Stimulated activated CD4-positive, alpha-beta T cell treated with anti-CD3 and anti-CD28 coated beads, TNF-alpha, amount 100 ng/mL, for 1 hour (primary cell): ENCODE measurements at regions not wholly inside any gene's neighbourhood (a gene's known extent, or its start where the extent isn't known, plus 50 kb on each side); places are given as distances from the start of the nearest gene placed in this dataset.

Experiments
- DNase-seq, 3 donors: peaks; one replicate each; pipeline ENCODE4 v3.0.0-alpha.2; 2020; ENCODE audit warnings: low read depth in 3 of 3, low spot score in 1 of 3

DNA sequence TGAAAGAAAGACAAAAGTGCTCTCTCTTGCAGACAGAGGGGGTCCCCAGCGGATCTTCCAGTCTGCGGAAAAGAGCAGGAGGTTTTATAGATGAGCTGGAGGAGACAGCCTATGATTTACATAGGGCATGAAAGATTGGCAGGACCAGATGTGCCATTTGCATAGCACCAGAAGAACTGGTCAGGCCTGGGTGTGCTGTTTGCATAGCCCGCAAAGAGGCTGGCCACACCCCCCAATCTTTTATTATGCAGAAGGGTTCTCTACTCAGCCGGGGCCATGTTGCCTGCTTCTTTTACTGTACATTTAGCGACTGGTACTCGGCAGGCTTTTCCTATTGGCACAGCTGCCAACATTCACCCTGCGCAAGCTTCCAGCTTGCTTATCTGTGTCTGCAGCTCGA is 317.6 kb downstream of the GALR1 start:
- no peak for DNase-seq

DNA sequence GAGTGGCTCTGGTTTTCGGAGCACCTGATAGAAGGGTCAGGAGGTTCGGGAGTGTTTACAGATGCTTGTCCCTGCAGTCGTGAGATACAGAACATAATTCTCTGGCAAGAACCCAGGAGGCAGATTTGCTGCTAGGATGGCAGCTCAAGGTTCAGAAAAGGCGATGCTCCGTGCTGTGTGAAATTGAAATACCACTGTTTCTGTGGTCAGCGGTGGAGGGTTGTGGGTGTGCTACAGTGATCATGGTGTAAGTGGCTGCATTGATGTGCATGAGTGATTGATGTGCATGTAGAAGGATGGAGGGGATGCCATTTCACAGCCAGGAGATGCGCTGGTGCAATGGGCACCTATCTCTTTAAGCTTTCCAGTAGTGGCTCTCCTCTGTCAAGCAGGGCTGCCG is 322.1 kb downstream of the GALR1 start:
- no peak for DNase-seq

DNA sequence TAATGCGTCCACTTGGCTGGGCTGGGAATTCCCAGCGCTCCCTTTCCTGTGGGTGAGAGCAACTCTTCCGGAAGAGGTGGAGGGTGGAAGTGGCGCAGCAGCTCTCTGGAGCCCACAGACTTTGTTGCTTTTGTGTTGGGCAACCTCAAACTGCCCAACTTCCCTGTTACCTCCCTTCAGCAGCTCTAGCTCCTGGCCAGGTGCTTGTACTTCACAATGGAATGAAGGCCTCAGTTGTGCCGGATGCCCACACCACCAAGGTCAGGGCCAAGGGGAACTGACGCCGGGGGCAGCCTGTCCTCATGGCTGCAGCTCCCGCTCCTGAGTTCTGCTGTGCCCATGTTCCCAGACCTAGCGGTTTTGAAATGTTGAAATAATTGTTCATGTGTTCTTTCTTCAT is 322.9 kb downstream of the GALR1 start:
- DNase-seq, result no peak

DNA sequence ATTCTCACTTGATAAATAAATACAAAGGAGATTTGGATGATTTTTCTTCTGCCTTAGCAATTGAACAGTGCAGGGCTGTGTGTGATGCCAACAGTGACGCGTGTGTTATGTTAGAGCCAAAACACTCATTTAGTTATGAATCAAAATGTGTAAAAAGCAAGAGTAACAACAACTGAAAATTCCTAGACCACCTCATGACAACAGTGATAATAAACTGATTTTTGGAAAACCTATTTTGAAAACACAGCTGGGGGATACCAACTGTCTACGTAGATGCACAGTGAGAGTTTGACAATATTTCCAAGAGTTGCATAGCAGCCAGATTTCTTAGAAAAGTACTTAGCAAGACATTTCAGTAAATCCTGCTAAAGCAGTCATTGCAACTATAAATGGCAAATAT is 323.9 kb downstream of the GALR1 start:
- no peak for DNase-seq

DNA sequence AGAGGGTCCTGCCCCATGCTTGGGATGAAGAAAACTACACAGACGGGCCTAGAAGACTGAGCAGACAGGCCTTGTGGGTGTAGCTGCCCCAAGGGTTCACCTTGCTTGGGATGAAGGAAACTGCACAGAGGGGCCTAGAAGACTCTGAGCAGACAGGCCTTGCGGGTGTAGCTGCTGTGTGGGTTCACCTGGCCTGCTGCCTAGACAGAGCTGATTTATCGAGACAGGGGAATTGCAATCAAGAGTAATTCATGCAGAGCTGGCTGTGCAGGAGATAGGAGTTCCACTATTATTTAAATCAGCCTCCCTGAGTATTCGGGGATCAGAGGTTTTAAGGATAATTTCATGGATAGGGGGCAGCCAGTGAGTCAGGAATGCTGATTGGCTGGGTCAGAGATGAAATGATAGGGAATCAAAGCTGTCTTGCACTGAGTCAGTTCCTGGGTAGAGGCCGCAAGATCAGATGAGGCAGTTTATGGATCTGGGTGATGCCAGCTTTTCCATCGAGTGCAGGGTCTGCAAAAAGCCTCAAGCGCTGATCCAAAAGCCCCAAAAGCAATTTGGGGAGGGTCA is 341.4 kb downstream of the GALR1 start:
- no peak for DNase-seq

DNA sequence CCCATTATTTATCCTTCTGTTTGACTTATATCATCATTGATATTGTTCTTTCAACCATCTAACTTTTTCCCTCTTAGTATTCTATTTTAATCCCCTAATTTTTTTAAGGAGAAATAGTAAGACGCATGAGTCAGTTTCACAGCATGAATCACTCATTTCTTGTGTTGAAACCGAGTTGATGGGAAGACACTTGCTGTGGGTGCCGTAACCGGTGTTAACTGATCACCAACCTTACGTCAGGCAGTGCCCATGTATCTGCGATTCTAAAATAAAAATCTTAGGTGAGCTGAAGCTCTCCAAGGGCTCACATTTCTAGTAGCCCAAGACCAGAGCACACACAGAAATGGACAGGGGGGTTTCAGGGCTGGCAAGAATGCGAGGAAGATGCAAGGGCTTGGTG is 348.1 kb downstream of the GALR1 start:
- DNase-seq, result no peak

DNA sequence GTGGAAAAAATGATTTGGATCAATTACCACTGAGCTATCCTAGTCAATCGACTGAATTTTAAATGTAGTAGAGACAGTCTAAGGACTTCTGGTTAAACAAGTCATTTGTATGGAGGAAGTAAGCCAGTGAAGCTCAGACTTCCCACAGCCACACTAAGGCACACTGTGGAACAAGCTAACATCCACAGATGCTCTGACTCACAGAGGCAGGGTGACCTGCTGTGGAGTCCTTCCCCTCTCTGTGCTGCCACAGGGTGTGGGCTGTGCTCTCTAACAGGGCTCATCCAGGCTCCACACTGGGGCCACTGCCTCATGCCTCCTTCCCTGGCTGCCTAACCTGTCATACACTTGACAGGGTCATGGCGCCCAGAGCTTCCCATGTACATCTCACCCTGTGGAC is 351.0 kb downstream of the GALR1 start:
- DNase-seq, result no peak

DNA sequence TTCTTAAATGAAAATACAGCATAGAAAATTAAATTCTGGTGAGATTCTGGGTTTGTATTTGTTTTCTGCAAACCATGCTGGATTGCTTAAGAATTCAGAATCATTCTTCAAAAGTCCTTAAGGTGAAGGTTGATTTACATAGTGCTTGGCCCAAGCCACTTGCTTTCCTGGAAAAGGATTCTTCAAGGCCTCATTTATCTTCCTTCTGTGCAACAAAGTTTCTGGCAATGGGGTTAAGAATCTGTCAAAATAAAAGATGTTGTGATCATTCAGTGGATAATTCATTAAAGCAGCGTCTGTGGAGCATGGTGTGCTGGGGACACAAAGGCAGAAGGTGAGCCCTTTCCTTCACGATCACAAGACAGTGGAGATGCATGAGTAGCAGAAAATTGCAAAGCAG is 351.9 kb downstream of the GALR1 start:
- no peak for DNase-seq

DNA sequence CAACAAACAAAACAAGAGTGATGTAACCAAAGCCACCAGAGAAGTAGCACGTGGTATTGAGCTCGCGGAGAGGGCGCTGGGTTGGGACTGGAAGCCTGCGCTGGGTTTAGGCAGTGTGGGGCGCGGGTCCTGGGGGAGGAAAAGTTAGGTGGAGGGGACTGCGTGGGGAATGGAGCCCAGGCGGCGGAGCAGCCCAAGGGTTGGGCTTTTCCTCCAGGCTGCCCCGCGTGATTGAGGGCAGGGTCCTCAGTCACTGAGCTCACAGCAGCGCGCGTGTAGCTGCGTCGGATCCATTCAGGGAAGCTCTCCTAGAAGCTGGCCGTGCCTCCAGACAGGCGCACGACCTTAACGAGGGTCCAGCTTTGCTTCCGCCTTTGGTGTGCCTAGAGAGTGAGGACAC is 357.4 kb downstream of the GALR1 start:
- DNase-seq, result no peak

DNA sequence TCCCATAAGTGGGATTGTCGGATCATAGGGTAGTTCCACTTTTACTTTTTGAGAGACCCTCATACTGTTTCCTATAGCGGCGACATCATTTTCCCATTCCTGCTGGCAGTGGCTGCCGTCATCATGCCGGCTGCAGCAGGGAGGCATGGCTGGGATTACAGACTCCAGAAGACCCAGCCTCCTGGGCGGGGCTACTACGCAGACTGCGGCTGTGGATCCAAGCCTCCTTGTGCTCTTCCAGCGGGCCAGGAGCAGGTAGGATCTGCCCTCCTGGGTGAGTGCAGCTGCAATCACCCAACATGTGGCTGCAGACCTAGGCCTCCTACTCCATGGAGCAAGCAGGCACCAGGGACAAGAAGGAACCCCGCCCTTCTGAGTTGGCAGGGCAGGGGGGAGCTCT is 359.2 kb downstream of the GALR1 start:
- no peak for DNase-seq

DNA sequence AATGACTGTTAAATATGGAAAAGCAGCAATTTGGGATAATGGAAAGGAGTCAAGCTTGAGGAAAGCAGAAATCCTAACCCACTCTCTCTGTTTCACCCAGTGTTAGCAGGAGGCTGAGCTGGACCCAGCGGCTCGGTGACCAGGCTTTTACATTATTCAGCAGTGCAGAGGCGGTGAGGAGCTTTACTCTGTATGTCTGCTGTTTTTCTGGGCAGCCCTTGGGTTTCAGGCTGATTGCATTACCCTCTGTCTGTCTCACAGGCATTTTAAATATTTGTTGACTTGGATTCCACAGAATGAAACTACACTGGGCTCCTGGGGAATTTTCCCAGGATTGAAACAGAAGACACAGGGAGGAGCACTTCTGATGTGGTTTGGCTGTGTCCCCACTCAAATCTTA is 368.0 kb downstream of the GALR1 start:
- no peak for DNase-seq

DNA sequence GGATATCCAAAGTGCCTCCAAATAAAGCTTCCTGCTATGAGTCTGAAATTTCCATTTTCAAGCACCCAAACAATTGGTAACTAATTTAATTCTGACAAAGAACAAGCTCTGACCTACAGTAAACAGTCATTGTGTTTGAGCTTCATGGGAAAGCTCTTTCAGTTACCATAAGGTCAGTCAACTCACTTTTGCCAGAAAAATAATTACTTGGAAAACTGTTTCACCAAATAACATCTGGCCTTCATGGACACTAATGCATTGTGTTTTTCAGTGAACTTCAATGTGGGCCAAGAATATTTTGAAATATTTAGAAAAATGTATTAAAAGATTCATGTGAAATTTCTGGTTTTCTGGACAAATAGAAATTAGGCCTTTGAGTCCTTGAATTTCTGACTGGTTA is 369.9 kb downstream of the GALR1 start:
- no peak for DNase-seq

DNA sequence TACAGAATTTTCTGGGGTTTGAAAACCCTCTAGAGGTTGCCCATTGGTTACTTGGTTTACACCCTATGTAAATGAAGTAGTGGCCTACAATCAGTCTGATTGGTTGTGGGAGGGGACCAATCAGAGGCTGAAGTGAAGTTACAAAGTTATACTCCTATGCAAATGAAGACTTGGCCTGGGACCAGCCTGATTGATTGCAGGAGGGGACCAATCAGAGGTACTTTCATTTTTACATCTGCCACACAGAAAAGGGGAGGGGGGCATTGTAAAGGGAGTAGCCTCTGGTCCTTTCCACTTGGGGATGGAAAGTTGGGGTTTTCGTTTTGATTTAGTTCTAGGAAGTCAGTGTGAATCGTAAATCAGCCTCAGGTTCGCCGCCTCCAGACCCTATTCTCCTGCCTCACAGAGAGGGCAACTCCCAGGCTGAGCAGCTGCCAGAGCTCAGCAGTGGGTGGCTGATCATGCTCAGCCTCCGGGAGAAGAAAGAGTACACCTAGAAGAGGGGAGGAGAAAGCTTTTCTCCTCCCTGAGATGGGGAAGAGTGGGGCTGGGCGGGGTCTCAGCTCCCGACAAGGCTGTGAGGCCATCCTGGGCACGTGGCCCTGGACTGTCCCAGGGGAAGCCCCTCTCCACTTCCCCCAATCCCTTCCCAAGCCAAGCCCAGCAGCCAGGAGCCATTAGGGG is 372.5 kb downstream of the GALR1 start:
- DNase-seq, result no peak

DNA sequence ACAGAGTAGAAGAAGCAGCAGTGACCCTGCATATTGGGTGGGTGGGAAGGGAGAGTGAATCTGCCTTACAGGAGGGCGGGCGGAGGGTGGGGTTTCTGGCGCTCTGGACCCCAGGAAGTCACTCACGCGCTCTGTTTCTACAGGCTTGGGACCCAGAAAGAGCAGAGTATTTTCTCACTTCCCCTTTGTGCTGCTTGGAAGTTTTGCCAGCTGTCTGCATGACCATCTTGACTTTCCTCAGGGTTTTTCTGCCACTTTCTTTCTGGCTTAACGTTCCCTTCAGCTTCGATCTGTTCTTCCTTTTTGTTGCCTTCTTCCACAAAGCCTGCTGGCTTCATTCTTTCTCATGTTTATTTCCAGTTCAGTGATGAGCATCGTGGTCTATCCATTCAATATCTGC is 383.1 kb downstream of the GALR1 start:
- DNase-seq, result no peak

DNA sequence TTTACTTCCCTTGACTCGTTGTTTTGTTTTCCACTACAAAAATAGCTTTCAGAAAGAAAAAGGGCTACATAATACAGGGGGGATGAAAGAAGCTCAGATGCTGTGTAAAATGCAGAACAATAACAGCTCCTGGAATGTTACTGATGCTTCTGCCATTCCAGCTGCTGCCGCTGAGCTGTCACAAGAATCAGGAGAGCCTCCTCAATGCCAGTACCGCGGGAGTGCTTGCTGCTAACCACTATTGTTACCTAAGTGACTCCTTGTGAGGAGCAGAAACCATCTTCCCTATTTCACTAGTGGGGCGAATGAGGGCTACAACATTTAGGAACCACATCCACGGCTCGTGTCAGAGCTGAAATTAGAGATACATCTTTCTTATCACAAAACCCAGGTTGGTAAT is 384.8 kb downstream of the GALR1 start:
- no peak for DNase-seq

DNA sequence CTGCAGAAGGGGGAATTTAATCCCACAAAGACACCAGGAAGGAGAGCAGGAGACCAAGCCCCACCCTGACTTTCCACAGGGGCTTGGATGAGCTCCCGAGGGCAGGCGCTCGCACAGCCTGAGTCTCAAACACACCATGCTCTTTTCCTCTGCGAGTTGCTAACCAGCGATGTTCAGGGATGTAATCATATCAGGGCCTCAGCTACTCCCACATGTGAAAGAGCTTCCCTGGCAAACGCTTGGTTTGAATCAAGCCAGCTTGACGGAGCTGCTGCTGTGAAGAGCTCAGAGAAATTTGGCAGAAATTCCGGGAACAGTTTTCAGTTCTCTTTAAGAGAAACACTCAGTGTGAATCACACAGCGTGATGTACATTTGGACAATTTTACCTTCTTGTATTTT is 385.8 kb downstream of the GALR1 start:
- DNase-seq, result no peak

DNA sequence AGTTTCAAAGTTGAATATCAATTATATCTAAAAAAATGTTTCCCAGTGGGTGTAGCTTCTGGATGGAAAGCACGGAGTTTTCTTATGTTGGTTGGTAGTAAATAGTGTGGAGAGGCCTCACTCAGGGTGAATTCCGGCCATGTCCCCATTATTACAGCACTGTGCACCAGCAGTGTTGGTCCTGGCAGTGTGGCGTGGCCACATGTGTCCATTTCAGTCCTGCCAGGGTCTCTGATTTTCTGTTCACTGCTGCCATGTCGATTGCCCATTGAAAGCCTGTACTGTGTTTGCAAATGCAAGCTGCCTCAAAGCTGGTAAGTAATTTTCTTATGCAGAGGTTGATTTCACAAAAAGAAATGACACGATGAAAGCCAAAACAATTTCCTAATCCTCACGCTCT is 386.2 kb downstream of the GALR1 start:
- no peak for DNase-seq

DNA sequence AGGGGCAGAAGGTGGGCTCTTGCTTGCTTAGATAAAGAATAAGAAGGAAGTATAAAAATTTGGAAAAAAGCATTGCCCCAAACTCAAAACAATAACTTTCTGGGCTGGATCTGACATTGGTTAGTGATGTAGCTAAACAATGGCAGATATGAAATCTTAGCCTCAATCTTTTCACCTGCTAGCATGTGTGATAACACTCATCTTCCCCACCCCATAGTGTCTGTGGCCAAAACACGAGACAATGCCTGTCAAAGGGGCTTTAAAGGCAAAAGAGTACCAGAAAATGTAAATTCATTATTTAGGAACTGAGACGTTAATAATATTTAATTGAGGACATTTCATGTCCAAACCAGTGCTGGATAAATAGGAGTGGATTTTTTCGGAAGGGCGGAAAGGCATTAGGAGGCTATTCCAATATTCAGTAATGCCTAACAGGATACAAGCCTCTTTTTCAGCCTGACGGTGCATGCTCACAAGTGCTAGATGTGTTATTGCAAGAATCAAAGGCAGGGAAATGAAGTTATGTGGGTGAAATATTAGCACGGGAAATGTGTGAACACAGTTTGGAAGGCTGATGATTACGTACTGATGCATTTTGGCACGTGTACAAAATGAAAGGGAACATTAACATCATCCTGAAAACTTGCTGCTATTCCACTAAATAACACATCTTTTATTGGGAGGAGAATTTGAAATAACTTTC is 395.7 kb downstream of the GALR1 start:
- DNase-seq, result no peak

DNA sequence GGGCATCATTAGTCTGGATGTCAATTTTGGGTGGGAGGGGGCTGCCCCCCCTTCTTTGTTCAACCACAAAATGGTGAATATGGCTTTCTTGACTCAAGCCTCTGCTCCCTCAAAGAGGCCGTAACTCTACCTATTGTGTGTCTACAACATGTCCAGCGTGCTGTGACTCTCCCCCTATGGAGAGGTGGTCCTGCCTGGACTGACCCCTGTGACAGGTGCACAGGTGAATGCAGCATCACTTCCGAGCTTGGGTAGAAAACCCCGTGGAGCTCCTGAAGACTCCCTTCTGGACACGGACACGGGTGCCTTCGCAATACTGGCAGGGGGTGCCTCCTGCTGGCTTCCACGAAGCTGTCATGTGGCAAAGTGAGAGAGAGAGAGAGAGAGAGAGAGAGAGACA is 397.8 kb downstream of the GALR1 start:
- no peak for DNase-seq

DNA sequence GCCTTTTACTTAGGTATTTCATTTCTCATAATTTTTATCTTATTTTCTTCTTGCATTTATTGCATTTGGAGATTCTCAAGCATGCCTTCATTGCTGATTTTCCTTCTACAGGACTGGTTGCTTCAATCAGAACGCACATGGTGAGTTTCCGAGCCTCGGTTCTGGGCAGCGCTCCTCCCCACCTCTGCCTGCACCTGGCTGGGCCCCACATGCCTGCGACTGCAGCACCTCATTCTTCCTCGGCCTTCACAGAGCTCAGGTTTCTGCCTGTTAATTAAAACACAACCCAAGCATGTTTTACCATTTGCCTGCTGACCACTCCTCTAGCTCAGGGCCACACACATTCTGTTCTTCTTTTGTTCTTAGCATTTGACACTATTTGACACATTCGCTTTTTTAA is 398.8 kb downstream of the GALR1 start:
- no peak for DNase-seq

DNA sequence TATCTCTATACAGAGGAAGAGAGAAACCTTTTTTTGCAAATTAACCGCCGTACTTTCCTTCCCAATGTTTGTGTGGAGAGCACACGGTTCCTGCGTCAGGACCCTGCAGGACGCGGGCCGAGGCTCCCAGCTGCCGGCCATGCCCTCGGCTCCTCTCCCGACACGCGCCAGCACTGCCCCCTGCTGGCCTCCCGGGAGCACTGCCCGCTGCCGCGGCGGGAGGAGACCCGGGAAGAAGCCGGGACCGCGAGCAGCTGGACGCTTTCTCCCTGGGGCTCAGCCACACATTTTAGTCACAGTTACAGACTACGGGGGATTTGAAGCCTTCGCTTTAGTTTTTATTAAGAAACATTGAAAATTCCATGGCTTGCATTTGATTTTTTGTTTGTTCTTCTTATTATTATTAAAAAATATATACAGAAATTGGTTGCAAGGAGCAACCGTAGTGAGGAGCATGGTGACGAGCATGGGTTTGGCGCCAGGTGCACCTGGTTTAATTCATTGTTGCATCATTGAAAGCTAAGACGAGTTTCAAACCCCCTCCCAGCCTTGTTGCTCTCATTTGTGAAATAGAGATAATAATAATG is 401.2 kb downstream of the GALR1 start:
- DNase-seq, result peak in 2 of 3 donors; percentile 6 to 54

DNA sequence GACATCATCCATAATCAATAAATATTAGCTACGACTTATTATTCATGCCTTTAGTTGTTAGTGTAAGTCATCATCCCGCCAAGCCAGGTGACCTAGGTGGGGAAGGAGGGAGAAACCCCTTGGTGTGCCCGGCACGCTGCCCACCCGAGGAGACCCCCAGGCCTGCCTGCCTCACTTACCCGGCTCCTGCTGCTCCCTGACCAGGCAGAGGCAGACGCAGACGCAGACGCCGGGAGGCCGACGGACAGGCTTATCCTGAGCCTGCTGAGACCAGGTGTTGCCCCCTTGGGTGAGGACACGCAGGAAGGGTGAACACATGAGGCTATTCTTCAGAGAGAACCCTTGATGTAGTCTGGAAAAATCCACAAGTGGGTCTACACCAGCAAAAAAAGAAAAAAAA is 401.8 kb downstream of the GALR1 start:
- DNase-seq, result no peak
